ENCODE measurements at regions not wholly inside any gene's neighbourhood (a gene's known extent, or its start where the extent isn't known, plus 50 kb on each side); places are given as distances from the start of the nearest gene placed in this dataset.

DNA sequence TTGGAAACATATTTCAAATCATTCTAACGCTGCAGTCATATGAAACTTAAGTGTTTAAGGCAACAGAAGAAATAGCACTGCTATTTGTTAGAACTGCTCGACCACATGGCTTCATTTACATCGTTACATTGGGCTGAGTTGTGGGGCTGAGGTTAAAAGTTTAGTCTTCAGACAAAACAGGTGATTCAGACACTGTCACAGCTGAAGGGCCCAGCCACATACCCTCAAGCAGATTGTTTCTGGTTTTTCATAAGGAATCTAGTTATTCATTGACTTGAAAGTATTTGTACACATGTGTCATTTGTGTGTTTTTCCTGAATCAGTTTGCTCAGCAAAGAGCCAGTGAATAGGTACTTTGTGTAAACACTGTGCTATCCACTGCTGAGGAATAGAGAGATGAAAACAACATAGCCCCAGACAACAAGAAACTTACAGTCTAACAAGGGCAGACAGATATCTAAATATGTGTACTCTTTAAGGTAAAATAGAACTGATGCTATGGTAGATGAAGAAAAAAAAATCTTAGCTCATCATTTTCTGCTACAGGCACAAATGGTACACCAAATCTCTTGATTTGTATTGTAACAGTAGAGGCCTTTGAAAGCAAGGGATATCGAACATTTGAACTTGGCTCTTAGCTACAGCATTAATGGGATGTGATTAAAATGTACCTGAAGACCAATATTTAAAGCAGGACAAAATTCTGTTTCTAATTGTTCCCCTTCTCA lies 357.6 kb upstream of the RPS23 start (continued):
- peak; percentile 71 for TF ChIP-seq ASH2L (IDR thresholded peaks at IDR 0.05; ENCODE audit: insufficient read length, low read depth, low read length)
- no peak for TF ChIP-seq MEIS2 (CRISPR knock-in tag; IDR thresholded peaks at IDR 0.05)
- TF ChIP-seq HDAC1 (CRISPR knock-in tag; IDR thresholded peaks at IDR 0.05) = peak; percentile 88
- TF ChIP-seq ZNF749 (CRISPR knock-in tag; IDR thresholded peaks at IDR 0.05; ENCODE audit: borderline replicate concordance) = no peak; the same call in 1 of the 2 replicates
- peak; percentile 21; the same call in 1 of the 2 replicates for TF ChIP-seq SMC3 (IDR thresholded peaks at IDR 0.05; ENCODE audit: low read length)
- no peak for TF ChIP-seq CHD2 (IDR thresholded peaks at IDR 0.05; ENCODE audit: low read depth, low read length)
- peak; percentile 94 for TF ChIP-seq POGZ (CRISPR knock-in tag; IDR thresholded peaks at IDR 0.05)
- TF ChIP-seq, protein P1, sequence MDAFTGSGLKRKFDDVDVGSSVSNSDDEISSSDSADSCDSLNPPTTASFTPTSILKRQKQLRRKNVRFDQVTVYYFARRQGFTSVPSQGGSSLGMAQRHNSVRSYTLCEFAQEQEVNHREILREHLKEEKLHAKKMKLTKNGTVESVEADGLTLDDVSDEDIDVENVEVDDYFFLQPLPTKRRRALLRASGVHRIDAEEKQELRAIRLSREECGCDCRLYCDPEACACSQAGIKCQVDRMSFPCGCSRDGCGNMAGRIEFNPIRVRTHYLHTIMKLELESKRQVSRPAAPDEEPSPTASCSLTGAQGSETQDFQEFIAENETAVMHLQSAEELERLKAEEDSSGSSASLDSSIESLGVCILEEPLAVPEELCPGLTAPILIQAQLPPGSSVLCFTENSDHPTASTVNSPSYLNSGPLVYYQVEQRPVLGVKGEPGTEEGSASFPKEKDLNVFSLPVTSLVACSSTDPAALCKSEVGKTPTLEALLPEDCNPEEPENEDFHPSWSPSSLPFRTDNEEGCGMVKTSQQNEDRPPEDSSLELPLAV (CRISPR knock-in tag; conservative IDR thresholded peaks at IDR 0.05; ENCODE audit: low read depth) = no peak
- TF ChIP-seq NFE2 (CRISPR knock-in tag; IDR thresholded peaks at IDR 0.05) = no peak
- no peak for TF ChIP-seq PAX8 (CRISPR knock-in tag; IDR thresholded peaks at IDR 0.05; ENCODE audit: borderline replicate concordance)
- TF ChIP-seq JUND (CRISPR knock-in tag; IDR thresholded peaks at IDR 0.05) = peak; percentile 94
- no peak for TF ChIP-seq NCOA5 (CRISPR knock-in tag; IDR thresholded peaks at IDR 0.05)
- peak; percentile 49; the same call in 1 of the 2 replicates for TF ChIP-seq PATZ1 (CRISPR knock-in tag; IDR thresholded peaks at IDR 0.05)
- no peak for TF ChIP-seq NFE2L1 (CRISPR knock-in tag; IDR thresholded peaks at IDR 0.05; ENCODE audit: borderline replicate concordance)
- TF ChIP-seq ZMAT3 (CRISPR knock-in tag; conservative IDR thresholded peaks at IDR 0.05) = 0 out of 2 replicates have a peak, but pooled peaks have one; percentile 31
- TF ChIP-seq ZNF772 (CRISPR knock-in tag; IDR thresholded peaks at IDR 0.05) = 0 out of 2 replicates have a peak, but pooled peaks have one; percentile 74
- TF ChIP-seq ATF1 (CRISPR knock-in tag; IDR thresholded peaks at IDR 0.05) = peak; percentile 34; the same call in 1 of the 2 replicates
- TF ChIP-seq ZNF800 (CRISPR knock-in tag; IDR thresholded peaks at IDR 0.05) = no peak; the same call in 1 of the 2 replicates
- no peak for TF ChIP-seq RARG (CRISPR knock-in tag; IDR thresholded peaks at IDR 0.05; ENCODE audit: low read depth)
- no peak for TF ChIP-seq HMGA1 (CRISPR knock-in tag; conservative IDR thresholded peaks at IDR 0.05)
- no peak for TF ChIP-seq IKZF1 (IDR thresholded peaks at IDR 0.05)
- 0 out of 2 replicates have a peak, but pooled peaks have one; percentile 70 for TF ChIP-seq CC2D1A (CRISPR knock-in tag; IDR thresholded peaks at IDR 0.05)
- no peak for TF ChIP-seq ZNF484 (CRISPR knock-in tag; IDR thresholded peaks at IDR 0.05; ENCODE audit: borderline replicate concordance, low read depth)
- TF ChIP-seq, protein P2, sequence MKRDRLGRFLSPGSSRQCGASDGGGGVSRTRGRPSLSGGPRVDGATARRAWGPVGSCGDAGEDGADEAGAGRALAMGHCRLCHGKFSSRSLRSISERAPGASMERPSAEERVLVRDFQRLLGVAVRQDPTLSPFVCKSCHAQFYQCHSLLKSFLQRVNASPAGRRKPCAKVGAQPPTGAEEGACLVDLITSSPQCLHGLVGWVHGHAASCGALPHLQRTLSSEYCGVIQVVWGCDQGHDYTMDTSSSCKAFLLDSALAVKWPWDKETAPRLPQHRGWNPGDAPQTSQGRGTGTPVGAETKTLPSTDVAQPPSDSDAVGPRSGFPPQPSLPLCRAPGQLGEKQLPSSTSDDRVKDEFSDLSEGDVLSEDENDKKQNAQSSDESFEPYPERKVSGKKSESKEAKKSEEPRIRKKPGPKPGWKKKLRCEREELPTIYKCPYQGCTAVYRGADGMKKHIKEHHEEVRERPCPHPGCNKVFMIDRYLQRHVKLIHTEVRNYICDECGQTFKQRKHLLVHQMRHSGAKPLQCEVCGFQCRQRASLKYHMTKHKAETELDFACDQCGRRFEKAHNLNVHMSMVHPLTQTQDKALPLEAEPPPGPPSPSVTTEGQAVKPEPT (CRISPR knock-in tag; IDR thresholded peaks at IDR 0.05; ENCODE audit: low read depth) = no peak

All from HepG2 (cell line).